Eye (tissue), 1 donor: ENCODE measurements at regions not wholly inside any gene's neighbourhood (a gene's known extent, or its start where the extent isn't known, plus 50 kb on each side); places are given as distances from the start of the nearest gene placed in this dataset.
"Not testable (repeated sequence)": the region's sequence is repeated elsewhere in the genome, so short reads cannot be mapped to it uniquely, and the experiment has no call there.

Experiments
- DNase-seq: peaks from one replicate; pipeline ENCODE4 v3.0.0-alpha.2; 2015

- DNase-seq: no peak
Measured at GRCh38 chr3:105278688-105279087, 88.0 kb upstream of the ALCAM start.

- DNase-seq: no peak
Measured at GRCh38 chr3:105281989-105282388, 84.7 kb upstream of the ALCAM start.

GRCh38 chr3:105284876-105285275 lies 81.8 kb upstream of the ALCAM start:
- DNase-seq: no peak

GRCh38 chr3:105285653-105286241 lies 81.0 kb upstream of the ALCAM start:
- DNase-seq: no peak

GRCh38 chr3:105293441-105293840 lies 73.3 kb upstream of the ALCAM start:
- DNase-seq: no peak

GRCh38 chr3:105296182-105296822 lies 70.4 kb upstream of the ALCAM start:
- DNase-seq: not testable (repeated sequence)

GRCh38 chr3:105304487-105304886 lies 62.2 kb upstream of the ALCAM start:
- DNase-seq: no peak

GRCh38 chr3:105315144-105315543 lies 51.6 kb upstream of the ALCAM start:
- no peak for DNase-seq

GRCh38 chr3:105315815-105316214 lies 50.9 kb upstream of the ALCAM start:
- no peak for DNase-seq

- DNase-seq: no peak
Measured at GRCh38 chr3:105316331-105316730, 50.4 kb upstream of the ALCAM start.
